PC-3 (cell line): ENCODE measurements at regions not wholly inside any gene's neighbourhood (a gene's known extent, or its start where the extent isn't known, plus 50 kb on each side); places are given as distances from the start of the nearest gene placed in this dataset.

ENCODE experiments used
- CTCF ChIP-seq: fragments of 300-600 bp; sonication (generic); conservative IDR thresholded peaks from 2 replicates; pipeline ENCODE4 v1.5.1; 2017; ENCODE audit warnings: antibody characterized with exemption, low read depth, mild to moderate bottlenecking, low read length
- EZH2 ChIP-seq: fragments of 300-600 bp; sonication (generic); IDR thresholded peaks from one replicate; pipeline ENCODE4 v1.6.1; 2017; ENCODE audit warnings: antibody characterized with exemption, mild to moderate bottlenecking, low read length; ENCODE audit not compliant: unreplicated experiment

- TF ChIP-seq CTCF (no peak), EZH2 (no peak)
Observed at GRCh38 chr2:5330961-5331360, 361.2 kb upstream of the SOX11 start.
